HG03196 (cell line): ENCODE measurements at regions not wholly inside any gene's neighbourhood (a gene's known extent, or its start where the extent isn't known, plus 50 kb on each side); places are given as distances from the start of the nearest gene placed in this dataset.

Experiments used
- ATAC-seq: cut with Tn5 transposase; IDR thresholded peaks from one replicate; pipeline ENCODE4 v1.9.1; 2021; ENCODE audit not compliant: unreplicated experiment

DNA sequence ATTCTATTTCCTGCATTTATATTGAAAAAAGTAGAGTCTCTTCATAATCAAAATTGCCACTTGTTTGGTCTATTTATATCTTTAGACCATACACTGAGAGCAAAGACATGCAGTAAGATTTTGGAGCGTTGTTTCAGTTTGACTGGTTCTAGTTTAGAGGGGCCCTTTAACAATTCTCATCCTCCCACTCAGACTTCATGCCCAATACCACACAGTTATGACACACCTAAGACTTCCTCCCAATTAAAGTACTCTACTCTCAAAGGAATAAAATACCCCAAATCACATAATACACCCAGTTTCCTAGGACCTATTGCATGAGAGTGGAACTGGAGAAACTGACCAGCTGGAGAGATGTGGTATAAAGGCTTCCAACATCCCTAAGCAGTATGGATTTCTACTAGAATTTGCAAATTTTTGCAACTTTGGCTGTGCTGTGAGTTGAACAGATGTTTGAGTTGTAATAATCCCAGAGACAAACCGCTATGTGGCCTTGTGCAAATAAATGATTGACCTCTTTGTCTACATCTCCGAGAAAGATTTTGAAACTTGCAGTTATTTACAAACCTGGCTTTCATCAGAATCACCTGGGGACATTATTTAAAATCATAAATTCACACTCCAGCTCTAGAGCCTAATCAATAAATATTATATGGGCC, 170.0 kb upstream of the ROBO2 start:
- no peak for ATAC-seq

DNA sequence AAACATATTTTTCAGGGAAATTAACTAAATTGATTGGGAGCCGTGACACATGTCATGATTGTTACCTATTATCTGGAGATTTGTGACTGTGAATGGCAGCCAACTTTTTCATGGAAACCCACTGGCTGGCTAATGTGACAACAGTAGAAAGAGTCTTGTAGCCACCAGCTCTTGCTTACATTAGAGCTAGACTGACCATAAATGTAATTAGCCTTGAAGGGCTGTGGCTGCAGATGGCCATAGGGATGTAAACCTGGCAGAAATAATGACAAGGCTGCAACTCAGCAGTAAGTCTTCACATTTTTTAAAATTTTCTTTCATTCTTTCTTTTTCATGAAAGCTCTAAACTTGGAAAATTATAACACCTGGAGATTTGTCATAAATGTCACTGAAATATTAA, 168.2 kb upstream of the ROBO2 start:
- no peak for ATAC-seq

DNA sequence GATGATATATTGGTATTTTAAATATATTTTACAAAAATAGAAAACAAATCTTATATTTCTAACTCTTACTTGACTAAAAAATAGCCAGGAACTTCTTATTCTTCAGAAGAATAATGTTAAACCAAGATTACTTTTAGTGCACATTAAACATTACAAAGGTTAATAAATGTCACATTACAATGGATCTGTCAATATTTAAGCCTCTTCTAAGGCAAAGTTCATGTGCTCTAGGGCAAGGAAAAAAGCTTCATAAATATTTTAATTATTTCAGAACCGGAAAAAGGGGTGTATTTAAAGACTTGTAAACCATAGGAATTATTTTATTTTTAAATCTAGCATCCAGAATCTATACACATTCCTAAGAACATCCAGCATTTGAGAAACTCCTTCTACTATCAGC, 166.9 kb upstream of the ROBO2 start:
- no peak for ATAC-seq

DNA sequence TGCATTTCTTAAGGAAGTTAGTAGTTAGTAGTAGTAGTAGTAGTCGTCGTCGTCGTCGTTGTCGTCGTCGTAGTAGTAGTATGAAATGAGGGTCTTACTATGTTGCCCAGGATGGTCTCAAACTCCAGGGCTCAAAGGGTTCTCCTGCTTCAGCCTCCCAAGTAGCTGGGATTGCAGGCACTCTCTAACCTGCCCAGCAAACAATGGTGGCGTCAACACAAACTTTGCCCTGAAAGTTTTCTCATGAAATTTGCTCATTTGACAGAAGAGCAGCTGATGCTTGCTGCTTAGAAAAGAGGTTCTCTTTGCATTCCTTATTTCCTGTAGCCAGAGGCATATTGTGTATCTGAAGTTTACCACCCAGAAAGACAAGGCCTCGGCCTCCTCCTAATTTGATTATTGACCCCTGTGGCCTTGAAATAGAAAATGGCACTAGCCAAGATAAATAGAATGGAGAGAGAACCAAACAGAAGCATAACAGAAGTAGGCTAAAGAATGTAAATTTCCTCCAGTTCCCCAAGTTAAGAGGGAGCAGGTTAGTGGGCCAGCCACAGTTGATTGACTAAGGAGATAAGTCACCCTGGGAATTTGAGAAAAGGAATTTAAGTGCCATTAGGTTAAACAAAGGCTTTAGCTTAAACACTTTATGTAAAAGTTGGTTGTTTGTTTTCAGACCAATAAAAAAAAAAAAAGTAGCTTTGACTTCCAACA, 166.2 kb upstream of the ROBO2 start:
- no peak for ATAC-seq

DNA sequence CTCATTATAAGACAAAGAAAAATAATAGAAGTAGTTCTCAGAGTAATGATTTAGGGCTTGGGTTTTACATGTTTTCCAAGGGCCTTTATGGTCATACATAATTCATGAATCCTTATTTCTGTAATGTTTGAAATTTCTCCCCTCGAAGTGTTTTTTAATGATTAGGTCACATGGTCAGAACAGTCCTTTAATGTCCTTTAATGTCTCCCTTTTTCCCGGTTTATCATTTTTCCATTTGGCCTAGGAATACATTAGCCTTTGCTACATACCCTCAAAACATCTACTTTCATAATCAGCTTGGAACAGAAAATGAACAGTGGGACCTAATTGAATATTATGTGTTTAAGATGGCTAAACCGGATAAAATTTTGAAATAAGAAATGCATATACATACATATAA, 159.9 kb upstream of the ROBO2 start:
- no peak for ATAC-seq

DNA sequence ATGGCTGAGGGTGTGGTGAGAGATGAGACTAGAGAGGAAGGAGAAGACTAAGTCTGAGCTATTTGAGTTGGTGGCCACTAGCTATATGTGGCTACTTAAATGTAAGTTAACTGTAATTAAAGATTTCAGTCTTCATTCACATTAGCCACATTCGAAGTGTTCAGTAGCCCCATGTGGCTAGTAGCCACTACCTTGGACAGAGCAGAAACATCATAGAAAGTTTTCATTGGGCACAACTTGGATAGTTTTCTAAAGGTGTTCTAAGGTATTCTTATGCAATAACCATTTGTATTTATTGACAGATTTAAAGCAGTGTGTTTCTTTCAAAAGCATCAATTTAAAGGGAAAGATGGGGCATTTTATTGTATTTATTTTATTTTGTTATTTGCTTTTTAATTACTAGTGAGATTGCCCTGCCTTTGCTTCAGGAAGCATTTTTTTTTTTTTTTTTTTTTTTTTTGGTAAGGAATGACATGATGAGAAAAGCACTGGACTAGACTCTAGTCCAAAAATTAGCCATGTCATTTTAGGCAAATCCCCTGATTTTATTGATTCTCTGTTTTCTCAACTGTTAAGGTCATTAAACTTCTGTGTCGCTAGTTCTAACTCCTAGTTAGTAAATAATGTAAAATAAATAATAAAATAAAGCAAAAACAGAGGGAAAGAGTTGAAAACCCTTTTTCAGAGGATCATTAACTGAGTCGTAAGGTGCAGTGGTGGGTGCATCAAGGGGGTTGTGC, 153.0 kb upstream of the ROBO2 start:
- ATAC-seq: no peak

DNA sequence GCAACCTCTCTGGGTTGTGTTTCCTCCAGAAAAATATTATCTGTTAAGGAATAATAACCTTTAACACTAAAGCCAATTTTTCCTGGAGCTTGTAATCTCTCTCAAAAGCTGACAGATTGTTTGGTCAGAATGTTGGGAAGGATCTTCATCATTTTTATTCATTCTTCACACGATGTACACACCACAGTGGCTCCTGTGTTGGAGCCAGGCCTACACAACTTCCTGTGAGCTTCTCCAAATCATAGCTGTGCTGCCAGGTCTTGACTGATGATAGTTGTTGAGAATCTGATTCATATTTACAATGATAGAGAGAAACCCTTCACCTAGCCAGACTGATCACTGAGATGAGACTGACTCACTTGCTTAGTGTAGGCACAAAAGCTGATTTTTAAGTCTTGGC, 151.0 kb upstream of the ROBO2 start:
- ATAC-seq: no peak

DNA sequence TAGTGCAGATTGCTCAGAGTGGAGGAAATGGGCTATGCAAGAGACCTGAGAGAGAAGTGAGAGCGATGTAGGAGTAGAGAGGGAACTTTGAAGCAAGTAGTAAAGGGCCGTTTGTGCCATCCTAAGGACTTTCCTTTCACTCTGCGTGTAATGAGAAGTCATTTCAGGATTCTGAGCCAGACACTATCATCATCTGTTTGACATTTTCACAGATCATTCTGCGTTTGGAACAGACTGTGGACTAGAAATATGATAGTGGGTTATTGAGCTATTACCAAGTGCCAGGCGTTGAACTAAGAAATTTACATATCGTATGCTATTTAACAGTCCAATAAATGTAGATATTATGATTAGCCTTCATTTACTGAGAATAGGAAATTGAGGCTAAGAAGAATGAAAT, 150.0 kb upstream of the ROBO2 start:
- no peak for ATAC-seq

DNA sequence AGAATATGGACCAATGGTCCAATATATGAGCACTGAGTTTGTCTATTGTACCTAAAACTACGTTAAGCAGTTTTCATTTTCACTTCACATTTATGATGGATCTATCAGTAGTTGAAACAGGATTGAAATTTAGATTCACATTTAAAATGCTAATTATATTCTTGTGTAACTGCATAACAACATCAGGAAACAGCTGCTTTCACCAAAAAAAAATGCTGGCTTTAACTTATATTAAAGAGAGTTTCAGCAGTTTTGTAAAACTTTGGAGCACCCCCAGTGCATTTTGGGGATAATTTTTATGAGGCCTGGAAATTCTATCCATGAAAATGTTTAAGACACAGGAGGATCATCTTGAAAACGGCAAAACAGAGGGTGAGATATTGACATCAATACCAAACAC, 142.8 kb upstream of the ROBO2 start:
- no peak for ATAC-seq

DNA sequence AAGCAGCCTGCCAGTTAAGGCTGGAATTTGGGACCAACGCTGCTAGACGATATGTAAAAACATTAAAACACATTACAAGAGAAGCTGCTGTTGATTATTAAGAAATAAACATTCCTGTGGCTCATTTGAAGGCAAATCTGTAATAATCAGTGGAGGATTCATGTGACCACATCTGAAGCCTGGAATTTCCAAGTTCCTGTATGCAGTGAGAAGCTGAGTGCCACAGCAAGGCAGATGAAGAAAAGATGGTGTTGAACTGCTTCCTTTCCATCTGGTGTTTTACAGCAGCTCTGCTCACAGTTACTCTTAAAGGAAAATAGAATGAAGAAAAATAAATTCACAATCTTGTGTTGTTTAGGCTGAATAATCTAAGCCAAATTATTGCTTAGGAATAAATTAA, 139.3 kb upstream of the ROBO2 start:
- no peak for ATAC-seq

DNA sequence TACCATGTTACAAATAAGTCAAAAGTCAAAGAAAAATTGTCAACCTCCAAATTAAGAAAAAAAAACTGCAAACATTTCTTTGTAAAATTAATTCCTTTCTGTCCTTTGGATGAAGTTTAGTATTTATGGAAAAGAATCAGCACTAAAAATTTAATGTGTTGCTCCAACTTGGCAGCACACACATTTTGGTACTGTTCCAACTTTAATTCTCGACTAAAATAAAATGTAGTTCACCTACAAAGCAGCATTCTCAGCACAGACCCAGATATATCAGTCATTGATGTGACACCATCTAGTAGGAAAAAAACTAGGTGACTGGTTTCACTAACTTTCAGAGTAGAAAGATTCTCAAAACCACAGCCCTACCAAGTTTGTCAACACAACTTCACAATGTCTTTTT, 131.7 kb upstream of the ROBO2 start:
- ATAC-seq: no peak

DNA sequence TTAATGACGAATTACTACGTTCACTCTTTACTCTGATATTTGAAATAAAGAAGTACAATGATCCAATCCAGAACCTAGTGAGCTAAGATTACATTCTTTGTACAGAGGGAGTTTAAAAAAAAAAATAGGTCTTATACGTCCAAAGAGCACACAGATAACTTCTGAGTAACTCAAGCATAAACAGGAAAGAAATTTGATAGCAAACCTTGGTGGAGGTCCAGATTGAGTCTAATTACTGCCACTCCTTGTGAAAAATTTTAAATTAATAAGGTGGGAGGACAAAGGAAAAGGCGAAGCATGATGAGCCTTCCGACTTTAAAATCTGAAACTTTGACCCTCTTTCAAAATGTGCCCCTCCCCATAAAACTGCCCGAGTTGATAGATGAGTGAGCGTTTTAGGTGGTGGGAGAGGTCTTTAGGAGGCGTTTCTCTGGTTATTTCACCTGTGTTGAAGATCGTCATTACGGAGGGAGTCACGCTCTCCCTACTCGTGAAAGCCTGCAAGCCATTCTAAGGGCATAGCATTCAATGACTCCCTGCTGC, 127.0 kb upstream of the ROBO2 start:
- no peak for ATAC-seq

DNA sequence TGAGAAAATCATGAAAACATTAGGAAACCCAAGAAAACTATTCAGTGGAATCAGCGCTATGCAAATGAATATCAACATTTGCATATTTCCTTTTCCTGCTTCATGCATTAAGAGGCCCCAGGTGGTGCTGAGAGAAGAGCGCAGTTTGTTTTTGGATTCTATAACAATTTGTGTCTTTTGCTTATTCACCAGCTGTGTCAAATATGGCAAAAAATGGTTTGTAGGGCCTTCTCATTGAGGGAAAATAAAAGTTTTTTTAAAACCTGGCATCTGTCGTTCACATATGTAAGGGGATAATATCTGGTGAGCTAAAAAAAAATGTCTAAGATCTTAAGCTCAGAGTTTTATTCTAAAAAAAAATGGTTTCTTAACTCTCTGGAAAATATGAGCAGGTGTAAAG, 122.5 kb upstream of the ROBO2 start:
- ATAC-seq: no peak

DNA sequence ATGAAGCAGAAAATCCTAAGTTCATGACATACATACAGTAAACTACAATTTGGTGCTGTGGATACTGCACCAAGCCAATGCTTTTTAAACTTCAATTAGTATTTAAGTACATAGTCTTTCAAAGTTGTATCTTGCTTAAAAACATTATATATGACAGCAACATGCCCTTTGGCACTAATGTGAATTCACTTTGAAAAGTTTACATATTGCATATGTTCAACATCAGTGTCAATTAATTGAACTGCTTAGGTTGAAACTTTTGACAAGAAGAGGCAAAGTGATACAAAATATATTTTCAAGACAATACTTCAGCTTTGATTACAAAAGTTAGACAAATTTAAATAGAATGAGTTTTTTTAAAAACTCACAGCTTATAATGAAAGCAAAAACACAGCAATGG, 119.4 kb upstream of the ROBO2 start:
- ATAC-seq: no peak

DNA sequence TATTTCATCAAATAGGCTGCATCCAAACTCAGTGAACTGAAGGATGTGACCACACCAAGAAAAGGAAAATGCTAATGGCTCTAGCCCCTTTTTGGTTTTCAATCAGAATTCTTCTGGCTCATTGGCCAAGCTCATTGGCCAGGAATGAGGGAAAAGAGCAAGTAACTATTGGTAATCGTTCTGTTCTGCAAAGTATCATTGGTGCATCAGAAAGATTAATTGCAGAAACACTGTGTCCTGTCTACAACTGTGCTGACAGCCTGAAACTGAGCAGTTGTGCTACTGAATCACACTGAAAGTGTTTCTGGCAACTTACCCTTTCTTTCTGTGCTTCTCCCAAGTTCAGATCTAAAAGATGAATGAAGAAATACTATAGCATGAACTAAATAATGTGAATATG, 116.4 kb upstream of the ROBO2 start:
- ATAC-seq: no peak

DNA sequence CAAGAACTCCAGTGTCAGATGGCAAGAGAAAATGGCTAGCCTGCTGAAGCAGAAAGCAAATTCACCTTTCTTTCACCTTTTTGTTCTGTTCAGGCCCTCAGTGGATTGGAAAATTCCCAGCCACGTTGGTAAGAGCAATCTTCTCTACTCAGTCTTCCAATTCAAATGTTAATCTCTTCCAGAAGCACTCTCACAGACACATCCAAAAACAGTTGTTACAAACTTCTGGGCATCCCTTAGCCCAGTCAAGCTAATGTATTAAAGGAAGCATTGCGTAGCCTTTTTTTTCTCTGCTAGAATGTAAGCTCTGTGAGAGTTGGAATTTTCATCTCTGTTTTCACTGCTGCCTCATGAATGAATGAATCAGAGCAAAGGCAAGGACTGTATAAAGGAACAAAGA, 109.2 kb upstream of the ROBO2 start:
- ATAC-seq: no peak

DNA sequence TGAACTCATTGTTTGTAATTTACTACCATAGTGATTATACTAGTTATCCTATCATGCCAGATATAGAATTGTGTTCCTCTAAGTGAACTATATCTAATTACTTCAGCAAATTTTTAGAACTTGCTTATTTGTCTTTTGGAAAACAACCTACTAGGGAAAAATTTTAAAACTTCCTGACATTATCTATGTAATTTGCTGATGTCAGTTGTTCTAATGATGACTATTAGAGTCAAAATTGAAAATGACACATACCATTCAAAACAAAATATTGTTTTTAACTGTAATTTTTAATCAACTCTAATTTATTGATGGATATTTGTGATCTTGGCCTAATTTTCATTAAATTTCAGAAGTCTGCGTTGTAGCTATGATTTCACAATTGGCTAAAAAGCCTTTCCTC, 106.7 kb upstream of the ROBO2 start:
- ATAC-seq: no peak

DNA sequence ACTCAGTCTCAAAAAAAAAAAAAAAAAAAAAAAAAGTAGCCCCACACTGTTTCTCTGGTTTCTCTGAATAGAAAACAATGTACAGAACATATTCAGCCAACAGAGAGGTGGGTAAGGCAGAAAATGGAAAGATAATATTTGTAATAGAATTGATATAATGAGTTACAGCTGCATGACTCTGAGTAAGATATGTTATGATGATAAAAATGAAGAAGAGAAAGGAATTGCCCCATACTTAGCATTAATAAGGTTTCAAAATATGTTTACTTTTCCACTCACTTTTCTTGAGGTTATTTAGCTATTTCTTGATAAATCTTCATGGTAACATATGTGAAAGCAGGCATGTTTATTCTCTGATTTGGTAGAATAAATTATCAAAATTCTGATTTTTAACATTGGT, 100.9 kb upstream of the ROBO2 start:
- ATAC-seq: no peak

DNA sequence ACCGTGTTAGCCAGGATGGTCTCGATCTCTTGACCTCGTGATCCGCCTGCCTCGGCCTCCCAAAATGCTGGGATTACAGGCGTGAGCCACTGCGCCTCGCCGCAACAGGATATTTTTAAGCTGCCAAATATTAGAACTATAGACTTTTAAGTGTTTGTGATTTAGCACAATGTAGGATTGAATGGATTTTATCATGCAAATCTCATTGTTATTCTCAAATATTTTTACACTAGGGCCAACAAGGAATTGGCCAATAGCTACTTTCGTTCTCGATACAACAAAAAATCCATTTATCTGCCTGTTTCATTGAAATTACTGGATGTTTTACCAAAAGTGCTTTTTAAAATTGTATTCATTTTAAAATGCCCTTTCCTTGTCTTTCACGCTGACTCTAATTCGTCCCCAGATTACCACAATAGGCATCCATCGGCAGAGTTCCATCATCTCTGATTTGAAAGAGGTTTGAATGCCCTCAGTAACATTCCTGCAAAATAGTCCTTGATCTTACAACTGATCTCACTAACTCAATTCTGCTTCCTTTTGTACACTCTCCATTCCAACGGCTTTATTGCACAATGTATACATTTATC, 99.6 kb upstream of the ROBO2 start:
- no peak for ATAC-seq

DNA sequence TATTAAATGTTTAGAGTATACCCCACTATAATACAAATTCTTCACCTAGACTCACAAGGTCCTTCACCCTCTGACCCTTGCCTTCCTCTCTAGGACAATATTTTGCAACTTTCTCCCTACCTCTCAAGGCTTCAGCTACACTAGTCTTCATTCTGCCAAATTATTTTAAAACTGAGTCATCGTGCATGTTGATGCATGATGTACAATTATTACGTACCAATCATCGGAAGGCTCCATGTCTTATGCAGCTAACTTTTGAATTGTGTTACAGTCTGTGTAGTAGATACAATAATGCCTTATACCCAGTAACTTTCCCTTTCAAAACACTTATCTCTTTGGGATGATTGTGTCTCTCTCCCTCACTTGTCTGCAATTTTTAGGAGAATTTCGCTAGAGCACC, 98.5 kb upstream of the ROBO2 start:
- no peak for ATAC-seq

DNA sequence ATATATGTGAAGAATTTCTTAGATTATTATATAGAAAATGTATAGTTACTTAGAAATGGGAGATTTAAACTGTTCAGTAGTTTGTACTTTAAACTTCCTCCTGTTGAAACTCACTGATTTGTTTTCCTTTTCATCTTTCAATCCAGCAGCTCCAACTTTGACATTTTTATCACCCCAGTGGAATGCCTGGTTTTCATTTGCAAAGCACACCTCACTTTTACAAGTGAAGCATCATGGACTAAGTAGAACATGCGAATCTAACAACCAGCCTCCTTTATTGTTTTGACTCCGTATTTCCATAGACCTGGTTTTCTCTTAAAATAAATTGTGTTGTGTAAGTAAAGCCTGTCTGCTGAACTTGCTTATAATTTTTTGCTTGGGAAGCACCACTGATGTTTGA, 97.8 kb upstream of the ROBO2 start:
- ATAC-seq: no peak

DNA sequence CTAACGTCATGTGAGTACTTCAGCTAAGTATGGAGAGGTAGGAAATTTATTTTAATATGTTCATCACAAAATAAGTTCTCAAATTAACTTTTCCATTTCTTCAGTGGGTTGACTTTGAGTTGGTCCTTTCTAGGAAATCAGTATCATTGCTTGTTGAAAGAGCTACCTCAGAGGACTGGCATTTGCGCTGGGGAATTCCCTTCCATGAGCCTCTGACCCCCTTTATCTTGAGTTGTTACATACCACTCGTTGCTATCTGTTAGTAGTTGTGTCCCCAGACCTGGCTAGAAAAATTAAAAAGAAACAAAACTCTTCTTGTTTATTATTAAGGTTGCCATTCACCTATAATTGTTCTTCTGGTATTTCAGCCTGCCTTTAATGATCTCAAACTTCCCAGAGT, 96.8 kb upstream of the ROBO2 start:
- ATAC-seq: no peak
